Fibroblast of upper back skin (primary cell): ENCODE measurements at regions not wholly inside any gene's neighbourhood (a gene's known extent, or its start where the extent isn't known, plus 50 kb on each side); places are given as distances from the start of the nearest gene placed in this dataset.
A peak's percentile ranks its signal among the peaks of the same experiment; 100 is the strongest.
"Not testable (repeated sequence)": the region's sequence is repeated elsewhere in the genome, so short reads cannot be mapped to it uniquely, and the experiment has no call there.

Experiments used
- DNase-seq: peaks from one replicate; pipeline ENCODE4 v3.0.0-alpha.2; 2013

DNA sequence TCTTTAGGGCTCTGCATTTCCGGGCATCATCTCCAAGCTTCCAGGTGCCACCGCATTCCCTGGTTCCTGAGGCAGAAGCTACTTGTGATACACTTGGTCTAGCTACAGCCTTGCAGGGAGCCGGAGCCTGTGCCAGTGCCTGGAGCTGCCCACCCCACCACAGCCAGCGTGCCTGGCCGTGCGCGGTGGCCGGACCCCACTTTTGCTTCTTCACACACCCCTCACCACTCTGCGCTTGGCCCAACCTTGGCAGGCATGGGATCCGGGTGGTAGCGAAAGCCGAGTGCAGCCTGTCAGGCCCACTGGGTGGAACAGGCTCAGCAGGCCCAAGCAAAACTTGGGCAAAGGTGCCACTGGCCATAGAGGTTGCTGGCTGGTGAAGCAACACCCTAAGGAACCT is 823.7 kb downstream of the GLUD2 start:
- no peak for DNase-seq

DNA sequence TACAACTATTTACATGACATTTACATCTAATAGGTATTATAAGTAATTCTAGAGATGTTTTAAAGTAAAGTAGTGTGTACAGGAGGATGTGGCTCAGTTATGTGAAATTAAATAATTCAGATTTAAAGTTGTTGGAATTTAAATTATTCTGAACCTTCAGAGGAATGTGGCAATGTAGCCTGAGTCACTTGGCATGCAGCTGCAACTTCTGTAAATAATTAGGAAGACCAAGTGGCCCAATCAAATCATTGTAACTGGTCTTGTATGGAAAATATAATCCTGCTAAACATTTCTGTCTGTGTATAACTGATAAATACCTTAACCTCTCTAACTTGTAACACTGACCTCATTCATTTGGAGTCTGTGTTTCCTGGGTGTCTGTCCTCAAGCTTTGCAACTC is 828.9 kb downstream of the GLUD2 start:
- peak; percentile 83 for DNase-seq

DNA sequence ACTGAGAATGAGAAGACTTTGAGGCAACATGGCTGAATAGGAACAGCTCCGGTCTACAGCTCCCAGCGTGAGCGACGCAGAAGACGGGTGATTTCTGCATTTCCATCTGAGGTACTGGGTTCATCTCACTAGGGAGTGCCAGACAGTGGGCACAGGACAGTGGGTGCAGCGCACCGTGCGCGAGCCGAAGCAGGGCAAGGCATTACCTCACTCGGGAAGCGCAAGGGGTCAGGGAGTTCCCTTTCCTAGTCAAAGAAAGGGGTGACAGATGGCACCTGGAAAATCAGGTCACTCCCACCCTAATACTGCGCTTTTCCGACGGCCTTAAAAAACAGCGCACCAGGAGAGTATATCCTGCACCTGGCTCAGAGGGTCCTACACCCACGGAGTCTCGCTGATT is 829.9 kb downstream of the GLUD2 start:
- DNase-seq = not testable (repeated sequence)

DNA sequence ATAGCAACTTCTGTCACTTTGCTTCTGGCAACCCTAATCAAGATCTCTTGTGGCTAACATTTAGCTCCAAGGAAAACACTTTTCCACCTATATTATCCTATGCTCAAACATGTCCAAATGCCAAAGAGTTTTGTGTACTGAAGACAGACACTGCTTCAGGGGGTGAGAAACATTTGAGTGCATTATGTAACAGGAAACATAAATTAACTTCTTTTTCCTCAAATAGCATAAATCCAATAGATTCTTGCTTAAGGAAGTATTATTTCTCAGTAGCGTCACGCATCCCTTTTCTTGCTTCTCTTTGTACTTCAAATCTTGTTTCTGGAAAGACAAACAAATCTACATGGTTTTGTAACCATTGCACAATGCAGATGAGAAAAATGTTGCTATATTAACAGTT is 839.1 kb downstream of the GLUD2 start:
- no peak for DNase-seq

DNA sequence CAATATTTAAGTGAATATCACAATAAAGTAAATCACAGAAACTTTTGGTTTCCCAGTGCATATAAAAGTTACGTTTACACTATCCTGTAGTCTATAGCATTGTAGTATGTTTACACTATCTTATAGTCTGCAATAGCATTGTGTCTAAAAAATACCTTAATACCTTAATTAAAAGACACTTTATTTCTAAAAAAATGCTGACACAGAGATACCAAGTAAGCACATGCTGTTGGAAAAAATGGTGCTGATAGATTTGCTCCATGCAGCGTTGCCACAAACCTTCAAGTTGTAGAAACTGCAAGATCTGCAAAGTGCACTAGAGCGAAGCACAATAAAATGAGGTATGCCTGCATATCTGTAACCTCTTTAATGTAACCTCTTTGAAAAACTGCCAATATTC is 847.3 kb downstream of the GLUD2 start:
- DNase-seq = no peak

DNA sequence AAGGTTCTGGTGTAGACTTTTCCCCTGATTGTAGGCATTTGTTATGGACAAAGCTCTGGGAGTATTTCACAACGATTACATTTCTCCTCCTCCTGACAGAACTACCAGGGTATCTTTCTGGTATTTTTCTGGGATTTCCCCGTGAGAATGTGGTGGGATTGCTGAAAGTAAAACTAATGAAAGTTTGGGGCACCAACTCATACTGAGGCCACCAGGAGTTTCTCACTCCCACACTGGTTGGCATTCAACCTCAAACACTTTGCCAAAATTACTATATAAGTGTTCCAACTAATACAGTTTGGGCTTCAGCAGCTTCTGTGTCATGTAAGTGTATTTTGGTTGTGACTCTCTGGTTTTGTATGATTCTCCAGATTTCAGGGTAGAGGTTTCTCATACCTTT is 855.1 kb downstream of the GLUD2 start:
- no peak for DNase-seq

DNA sequence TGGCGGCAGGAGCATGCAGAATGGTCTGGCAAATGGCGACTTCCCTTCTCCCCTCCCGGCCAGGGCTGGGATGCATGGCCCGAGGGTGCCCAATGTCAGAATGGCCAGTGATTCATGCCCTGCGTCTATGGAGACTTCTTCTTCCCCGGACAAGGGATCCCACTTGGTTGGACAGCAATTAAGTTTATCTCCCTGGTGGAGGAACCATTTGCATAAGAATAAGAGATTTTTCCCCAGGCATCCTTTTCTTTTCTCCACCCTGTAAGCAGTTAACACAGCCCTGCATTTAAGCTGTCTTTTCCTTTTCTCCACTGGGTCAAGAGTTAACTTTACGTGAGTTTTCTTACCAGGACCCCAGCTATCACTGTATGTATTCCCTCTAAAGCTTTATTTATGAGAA is 856.6 kb downstream of the GLUD2 start:
- no peak for DNase-seq

DNA sequence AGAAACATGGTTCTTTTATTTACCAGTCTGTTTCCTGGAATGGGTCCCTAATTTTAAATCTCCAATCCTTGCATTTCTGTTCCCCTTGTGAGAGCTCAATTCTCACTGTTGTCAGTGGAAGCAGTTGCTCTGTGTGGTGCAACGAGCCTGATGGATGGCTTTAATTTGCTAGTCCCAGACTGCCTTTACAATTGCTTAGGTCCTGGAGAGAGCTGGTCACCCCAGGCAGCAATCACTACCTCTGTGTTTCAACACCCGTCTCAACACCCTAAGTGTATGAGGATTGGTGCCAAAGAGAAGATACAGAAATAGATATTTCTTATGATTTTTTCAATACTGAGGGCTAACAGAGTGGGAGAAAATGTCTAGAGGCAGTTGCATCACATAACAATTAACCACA is 873.8 kb downstream of the GLUD2 start:
- peak; percentile 0 for DNase-seq

DNA sequence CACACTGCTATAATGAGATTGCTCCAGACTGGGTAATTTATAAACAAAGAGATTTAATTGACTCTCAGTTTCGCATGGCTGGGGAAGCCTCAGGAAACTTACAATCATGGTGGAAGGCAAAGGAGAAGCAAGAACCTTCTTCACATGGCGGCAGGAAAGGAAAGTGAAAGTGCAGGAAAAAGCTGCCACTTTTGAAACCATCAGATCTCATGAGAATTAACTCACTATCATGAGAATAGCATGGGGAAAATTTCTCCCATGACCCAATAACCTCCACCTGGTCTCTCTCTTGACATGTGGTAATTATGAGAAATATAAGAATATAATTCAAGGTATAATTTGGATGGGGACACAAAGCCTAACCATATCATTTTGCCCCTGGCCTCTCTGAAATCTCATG is 884.2 kb downstream of the GLUD2 start:
- DNase-seq = no peak

DNA sequence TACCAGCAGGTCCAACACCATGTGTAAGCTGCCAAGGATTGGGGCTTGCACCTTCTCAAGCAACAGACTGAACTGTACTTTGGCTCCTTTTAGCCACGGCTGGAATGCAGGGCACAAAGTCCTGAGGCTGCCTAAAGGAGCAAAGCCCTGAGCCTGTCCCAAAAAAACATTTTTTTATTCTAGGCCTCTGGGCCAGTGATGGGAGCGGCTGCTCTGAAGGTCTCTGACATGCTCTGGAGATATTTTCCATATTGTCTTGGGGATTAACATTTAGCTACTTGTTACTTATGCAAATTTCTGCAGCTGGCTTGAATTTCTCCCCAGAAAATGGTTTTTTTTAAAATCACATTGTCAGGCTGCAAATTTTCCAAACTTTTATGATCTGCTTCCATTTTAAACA is 885.3 kb downstream of the GLUD2 start:
- no peak for DNase-seq

DNA sequence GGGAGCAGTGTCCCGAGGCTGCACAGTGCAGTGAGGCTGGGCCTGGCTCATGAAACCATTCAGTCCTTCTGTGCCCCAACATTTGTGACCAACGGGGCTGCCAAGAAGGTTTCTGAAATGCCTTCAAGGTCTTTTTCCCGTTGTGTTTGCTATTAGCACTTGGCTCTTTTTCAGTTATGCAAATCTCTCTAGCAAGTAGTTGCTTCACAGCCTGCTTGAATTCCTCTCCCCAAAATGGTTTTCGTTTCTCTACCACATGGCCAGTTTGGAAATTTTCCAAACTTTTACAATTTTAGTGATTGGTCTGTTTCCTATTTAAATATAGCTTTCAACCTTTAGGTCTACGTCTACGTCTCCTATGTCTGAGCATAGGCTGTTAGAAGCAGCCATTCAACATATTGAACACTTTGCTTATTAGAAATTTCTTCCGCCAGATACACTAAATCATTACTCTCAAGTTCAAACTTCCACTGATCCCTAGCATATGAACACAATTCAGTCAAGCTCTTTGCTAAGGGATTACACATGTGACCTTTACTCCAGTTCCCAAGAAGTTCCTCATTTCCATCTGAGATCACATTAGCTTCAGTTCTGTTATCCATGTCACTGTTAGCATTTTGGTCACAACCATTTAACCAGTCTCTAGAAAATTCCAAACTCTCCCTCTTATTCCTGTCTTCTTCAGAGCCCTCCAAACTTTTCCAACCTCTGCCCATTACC is 901.8 kb downstream of the GLUD2 start:
- DNase-seq = peak; percentile 14

DNA sequence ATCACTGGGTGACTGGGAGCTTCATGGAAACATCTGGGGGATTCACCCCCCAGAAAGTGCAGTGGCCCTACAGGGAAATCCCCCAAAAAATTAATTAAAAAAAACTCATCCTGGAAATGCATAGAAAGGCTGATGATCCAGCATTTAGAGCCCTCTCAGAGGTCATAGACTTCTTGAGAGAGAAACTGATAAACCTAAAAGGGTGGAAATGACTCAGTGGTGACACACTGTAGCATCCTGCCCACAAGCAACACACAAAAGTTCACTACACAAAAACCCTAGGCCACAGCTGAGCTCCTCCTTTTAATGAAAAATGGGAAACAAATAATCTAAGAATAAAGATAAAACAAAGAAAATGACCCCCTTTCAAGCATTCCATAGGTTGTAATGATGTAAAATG is 911.5 kb downstream of the GLUD2 start:
- DNase-seq = peak; percentile 1

DNA sequence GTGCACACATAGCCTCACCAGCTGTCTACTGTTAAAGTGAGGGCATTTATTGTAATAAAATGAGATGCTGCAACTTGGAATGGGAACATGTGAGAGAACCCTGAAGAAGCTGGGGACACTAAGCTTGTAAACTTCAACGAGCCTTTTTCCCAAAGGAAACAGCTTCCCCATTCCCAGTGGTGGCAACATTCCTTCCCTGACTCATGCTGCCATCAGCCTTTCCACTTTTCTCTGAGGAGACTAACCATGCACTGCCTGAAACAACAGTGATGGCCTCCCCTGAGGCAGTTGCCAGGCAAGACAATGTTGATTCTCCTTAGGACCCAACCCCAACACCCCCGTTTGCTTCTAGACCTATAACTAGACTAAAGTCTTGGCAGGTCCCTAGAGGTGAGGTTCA is 928.3 kb downstream of the GLUD2 start:
- no peak for DNase-seq

DNA sequence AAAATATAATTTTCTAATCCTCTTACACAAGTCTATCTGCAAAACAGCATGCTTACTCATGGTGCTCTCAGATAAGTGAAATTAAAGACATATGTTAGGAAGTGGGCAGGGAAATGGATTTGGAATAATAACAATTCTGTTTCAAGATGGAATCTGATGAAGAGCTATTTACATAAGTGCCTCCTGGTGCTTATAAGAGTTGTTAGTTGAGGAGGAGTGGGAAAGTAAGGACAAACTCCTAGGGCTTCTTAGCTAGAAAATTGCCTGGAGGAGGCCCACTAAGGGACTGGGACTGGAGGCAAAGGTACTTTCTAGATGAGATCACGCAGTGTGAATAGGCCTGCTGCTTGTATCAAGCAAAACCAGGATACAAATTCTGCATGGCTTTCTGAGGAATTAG is 939.8 kb downstream of the GLUD2 start:
- peak; percentile 68 for DNase-seq

DNA sequence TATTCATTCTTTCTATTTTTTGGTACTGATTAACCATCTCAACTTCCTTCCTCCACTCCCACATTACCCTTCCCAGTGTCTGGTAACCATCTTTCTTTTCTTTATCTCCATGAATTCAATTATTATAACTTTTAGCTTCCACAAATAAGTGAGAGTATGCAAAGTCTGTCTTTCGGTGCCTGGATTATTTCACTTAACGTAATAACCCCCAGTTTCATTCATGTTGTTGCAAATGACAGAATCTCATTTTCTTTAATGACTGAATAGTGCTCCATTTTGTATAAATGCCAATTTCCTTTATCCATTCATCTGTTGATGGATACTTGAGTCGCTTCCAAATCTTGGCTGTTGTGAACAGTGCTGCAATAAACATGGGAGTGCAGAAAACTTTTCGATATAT is 940.4 kb downstream of the GLUD2 start:
- no peak for DNase-seq

DNA sequence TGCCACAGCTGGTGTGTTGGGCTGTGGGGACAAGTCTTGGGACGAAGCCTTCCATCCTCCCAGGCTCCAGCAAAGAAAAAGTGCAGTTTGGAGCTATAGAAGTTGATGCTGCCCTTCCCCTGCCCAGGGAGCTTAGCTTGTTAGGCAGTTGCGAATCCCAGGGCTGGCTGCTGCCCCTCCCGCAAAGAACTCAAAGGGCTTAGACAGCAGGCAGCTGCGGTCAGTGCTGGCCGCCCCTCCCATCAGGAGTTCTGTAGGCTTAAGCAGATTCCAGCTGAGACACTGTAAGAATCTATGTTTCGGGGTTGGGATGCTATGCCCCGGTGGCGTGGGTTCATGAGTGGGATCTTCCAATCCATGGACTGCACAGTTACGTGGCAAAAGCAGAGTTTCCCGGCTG is 956.7 kb downstream of the GLUD2 start:
- DNase-seq = no peak

DNA sequence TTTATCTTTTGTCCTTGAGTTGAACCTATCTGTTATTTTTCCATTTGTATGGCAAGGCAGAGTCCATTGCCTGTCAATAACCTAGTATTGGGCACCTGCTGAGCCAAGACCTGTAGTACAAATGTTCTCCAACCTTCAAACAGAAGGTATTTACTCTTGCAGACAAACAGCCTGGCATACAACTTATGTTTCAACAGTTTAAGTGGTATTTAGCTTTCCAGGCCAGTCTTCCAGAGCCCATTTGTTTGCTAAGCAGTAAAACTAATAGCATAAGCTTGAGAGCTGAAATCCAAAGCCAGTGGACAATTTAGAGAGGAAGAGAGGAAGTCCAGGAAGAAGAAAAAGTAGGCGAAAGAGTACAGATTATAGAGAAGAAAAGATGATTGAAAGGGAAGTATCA is 979.3 kb downstream of the GLUD2 start:
- no peak for DNase-seq

DNA sequence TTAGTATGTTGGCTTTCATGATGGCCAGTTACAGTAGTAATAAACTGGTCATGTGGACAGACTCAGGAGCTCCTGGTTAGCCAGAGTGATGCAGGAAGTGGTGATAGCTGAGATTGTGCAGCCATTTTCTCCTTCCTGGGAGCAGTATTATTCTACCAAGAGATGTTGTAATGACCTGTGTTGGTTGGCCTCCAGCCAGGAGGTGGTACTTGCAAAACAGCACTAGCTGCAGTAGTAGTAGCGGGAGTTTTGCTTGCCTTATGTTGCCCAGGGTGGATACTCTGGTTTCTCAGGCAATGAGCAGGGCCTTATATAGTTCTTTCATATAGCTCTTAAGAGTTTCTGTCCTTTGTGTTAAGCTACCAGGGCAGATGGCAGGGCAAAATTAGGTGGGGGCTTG is 998.8 kb downstream of the GLUD2 start:
- DNase-seq = peak; percentile 6

DNA sequence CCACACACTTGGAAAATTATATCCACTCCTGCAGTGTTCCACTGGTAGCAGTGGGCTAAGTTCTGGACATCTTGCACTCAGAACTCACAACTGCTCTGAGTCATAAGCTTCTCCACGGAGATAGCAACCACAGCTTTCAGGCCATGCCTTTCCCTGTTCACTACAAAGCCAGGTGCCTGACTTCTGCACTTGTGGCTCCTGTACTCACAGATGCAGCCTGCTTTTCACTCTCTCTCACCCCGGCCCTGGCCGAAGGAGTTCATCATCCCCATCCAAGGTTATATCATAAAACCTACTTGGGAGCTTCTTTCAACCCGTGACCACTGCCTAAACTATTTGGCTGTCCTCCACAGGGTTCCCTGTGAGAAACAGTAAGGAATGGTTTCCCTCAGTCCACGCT is 999.4 kb downstream of the GLUD2 start:
- DNase-seq = peak; percentile 43

DNA sequence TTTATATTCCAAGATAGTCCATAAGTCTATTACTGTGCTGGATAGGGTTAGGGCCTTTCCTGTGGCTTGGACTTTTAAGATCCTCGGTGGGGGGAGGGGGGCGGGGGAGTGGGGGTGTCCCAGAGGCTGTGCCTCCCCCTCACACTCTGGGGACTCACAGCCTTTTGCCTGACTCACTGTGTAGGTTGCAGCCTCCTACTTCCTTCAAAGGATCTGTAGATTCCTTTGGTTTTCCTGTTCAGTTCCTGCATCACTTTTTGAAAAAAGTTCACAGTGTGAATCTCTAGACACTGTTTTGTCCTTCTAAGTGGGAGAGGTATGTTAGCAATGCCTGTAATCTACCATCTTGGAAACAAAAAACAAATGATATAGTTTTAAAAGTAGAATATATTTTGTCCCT is 999.9 kb downstream of the GLUD2 start:
- DNase-seq = peak; percentile 58

DNA sequence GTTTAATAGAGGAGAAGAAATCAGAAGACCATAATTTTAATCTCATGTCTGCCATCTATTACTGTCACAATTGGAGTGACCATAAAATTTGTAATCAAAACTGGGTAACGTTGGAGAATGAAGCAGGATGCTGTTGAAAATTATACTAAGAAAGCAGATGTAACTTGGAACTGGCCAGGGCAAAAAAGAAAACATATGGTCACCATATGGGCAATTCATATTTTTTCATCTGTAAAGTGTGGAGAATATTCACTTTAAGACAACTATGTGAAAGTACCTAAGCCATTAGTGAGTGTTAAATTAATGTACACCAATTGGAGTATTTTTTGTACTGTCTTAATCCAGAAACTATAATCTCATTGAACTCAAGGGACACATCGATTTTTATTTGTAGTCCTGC is 1008.0 kb downstream of the GLUD2 start:
- DNase-seq = no peak

DNA sequence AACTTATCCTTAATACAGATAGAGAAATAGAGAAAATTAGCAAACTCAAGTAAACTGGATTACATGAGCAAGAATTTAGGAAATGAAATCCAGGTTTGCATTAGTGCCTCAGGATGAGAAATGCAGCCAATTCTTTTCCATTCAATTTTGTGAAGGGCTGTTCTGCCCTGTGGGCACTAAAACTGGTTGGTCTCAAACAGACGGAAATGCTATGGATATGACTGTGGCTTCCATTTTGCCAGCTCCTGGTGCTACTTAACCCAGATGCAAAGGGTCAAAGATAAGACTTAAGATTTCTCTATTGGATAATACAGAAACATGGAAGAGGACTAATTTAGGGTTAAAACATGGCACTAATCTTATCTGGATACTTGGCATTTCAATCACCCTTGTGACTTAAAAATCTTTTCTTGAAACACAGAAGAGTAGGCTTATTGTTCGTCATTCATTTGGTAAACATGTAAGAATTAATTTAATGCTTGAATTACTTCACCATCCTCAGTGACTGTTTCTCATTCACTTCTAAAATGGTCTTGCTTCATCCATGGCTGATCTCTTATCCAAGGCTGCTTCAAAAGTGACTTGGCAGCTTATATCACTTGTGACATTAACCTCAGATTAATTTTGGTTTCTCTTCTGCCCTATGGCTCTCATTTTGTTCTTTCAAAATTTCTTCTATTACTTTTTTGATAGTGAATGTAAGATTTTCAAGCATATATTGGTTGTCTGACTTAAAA is 1008.7 kb downstream of the GLUD2 start:
- DNase-seq = no peak

DNA sequence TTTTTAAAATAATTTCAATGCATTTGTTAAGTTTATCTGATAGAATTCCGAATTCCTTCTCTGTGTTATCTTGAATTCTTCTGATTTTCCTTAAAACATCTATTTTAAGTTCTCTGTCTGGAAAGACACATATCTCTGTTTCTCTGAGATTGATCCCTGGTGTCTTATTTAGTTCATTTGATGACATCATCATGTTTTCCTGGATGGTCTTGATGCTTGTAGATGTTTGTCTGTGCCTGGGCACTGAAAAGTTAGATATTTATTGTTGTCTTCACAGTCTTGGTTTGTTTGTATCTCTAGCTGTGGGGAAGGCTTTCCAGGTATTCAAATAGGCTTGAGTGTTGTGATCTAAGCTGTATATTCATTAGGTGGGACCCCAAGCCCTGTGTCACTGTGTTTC is 1028.8 kb downstream of the GLUD2 start:
- DNase-seq = no peak

DNA sequence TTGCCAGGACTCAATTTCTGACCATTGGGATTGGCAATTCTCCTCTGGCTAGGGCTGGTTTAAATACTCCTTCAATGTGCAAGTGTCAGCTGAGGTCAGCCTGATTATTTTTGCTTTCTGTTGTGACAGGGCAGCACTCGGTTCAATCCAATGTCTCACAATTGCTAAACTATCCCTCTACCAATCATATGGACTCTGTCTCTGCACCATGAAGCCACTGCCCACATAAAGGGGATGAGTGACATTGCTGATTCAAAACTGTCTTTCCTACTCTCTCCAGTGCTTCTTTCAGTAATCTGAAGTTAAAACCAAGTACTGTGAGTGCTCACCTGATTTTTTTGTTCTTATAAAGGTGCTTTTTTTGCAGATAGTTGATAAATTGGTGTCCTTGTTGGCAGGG is 1030.7 kb downstream of the GLUD2 start:
- no peak for DNase-seq

DNA sequence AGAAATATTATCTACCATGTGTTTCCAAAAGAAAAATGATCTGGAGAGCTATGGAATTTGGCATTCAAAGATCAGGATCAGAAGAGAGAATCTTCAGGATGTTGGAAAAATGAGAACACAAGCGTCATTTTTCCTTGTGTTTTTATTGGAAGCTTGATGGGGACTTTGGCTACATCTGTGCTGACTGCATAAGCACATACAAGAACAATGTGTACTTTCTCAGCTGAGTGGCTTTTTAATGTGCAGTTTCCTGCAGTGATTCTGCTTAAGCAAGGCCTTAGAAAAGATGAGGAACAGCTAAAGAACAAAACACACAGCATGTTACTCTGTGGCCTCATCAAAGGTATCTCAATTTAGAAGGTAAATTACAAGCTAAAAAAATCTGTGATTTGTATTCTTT is 1039.9 kb downstream of the GLUD2 start:
- DNase-seq = no peak
